GM12864 (cell line): ENCODE measurements at regions not wholly inside any gene's neighbourhood (a gene's known extent, or its start where the extent isn't known, plus 50 kb on each side); places are given as distances from the start of the nearest gene placed in this dataset.

Experiments
- DNase-seq: peaks from one replicate; pipeline ENCODE4 v3.0.0-alpha.2; 2011; ENCODE audit warnings: low read depth
- H3K4me3 ChIP-seq: 2 replicates; pipeline ENCODE4 v1.5.1; 2011; ENCODE audit warnings: mild to moderate bottlenecking, low read depth, low read length, control low read depth
- CTCF ChIP-seq: IDR thresholded peaks from 2 replicates; pipeline ENCODE4 v1.5.1; 2011; ENCODE audit warnings: low read depth, mild to moderate bottlenecking, moderate library complexity, low read length, control low read depth, inconsistent platforms; ENCODE audit errors: missing control alignments

GRCh38 chr5:88380332-88380731, 111.7 kb upstream of the TMEM161B start:
- no peak overlapping the region for H3K4me3 ChIP-seq
- TF ChIP-seq CTCF = no peak
- DNase-seq = no peak

- no peak overlapping the region for H3K4me3 ChIP-seq
- DNase-seq = no peak
- no peak for TF ChIP-seq CTCF
Measured at GRCh38 chr5:88377705-88378656, 109.3 kb upstream of the TMEM161B start.

- no peak overlapping the region for H3K4me3 ChIP-seq
- TF ChIP-seq CTCF = no peak
- no peak for DNase-seq
Measured at GRCh38 chr5:88377240-88377639, 108.6 kb upstream of the TMEM161B start.

GRCh38 chr5:88376728-88377127, 108.1 kb upstream of the TMEM161B start:
- no peak for TF ChIP-seq CTCF
- no peak for DNase-seq
- no peak overlapping the region for H3K4me3 ChIP-seq

- no peak for TF ChIP-seq CTCF
- DNase-seq = no peak
Measured at GRCh38 chr5:88374391-88374790, 105.7 kb upstream of the TMEM161B start.

GRCh38 chr5:88370824-88371223, 102.2 kb upstream of the TMEM161B start:
- no peak overlapping the region for H3K4me3 ChIP-seq
- no peak for DNase-seq
- no peak for TF ChIP-seq CTCF

More at GRCh38 chr5:88374391-88374790, 105.7 kb upstream of the TMEM161B start:
- no peak overlapping the region for H3K4me3 ChIP-seq

GRCh38 chr5:88368201-88368600, 99.6 kb upstream of the TMEM161B start:
- DNase-seq = no peak
- no peak overlapping the region for H3K4me3 ChIP-seq
- TF ChIP-seq CTCF = no peak
